ENCODE measurements at regions not wholly inside any gene's neighbourhood (a gene's known extent, or its start where the extent isn't known, plus 50 kb on each side); places are given as distances from the start of the nearest gene placed in this dataset.

GRCh38 chr14:98822917-98823316, 449.1 kb downstream of the BCL11B start:
- no peaks in the 10 kb centered on the region for H3K9me3 ChIP-seq (ENCODE audit: low read length)
- H3K4me1 ChIP-seq (ENCODE audit: insufficient read depth, low read length): no peaks in the 10 kb centered on the region
- H3K27me3 ChIP-seq (ENCODE audit: insufficient read depth, low read length): no peaks in the 10 kb centered on the region
- no peaks in the 10 kb centered on the region for H3K36me3 ChIP-seq (ENCODE audit: insufficient read depth, low read length)
- H3K4me3 ChIP-seq (ENCODE audit: low read length): no peak overlapping the region
- H2AFZ ChIP-seq (ENCODE audit: low read depth, low read length): no peak overlapping the region

- Histone ChIP-seq H3K9me3 (ENCODE audit: low read length) (no peaks in the 10 kb centered on the region), H2AFZ (ENCODE audit: low read depth, low read length) (no peak overlapping the region), H3K4me1 (ENCODE audit: insufficient read depth, low read length) (no peaks in the 10 kb centered on the region), H3K27me3 (ENCODE audit: insufficient read depth, low read length) (no peaks in the 10 kb centered on the region), H3K4me3 (ENCODE audit: low read length) (no peak overlapping the region), H3K36me3 (ENCODE audit: insufficient read depth, low read length) (no peaks in the 10 kb centered on the region)
Observed at GRCh38 chr14:98826618-98827017, 445.4 kb downstream of the BCL11B start.

GRCh38 chr14:98834119-98834518, 437.9 kb downstream of the BCL11B start:
- no peak overlapping the region for H3K4me3 ChIP-seq (ENCODE audit: low read length)
- no peaks in the 10 kb centered on the region for H3K4me1 ChIP-seq (ENCODE audit: insufficient read depth, low read length)
- H2AFZ ChIP-seq (ENCODE audit: low read depth, low read length): no peak overlapping the region
- no peaks in the 10 kb centered on the region for H3K27me3 ChIP-seq (ENCODE audit: insufficient read depth, low read length)
- no peaks in the 10 kb centered on the region for H3K9me3 ChIP-seq (ENCODE audit: low read length)
- no peaks in the 10 kb centered on the region for H3K36me3 ChIP-seq (ENCODE audit: insufficient read depth, low read length)

GRCh38 chr14:98835051-98835824, 436.8 kb downstream of the BCL11B start:
- H3K27me3 ChIP-seq (ENCODE audit: insufficient read depth, low read length): no peaks in the 10 kb centered on the region
- no peak overlapping the region for H3K4me3 ChIP-seq (ENCODE audit: low read length)
- no peaks in the 10 kb centered on the region for H3K9me3 ChIP-seq (ENCODE audit: low read length)
- no peaks in the 10 kb centered on the region for H3K4me1 ChIP-seq (ENCODE audit: insufficient read depth, low read length)
- no peaks in the 10 kb centered on the region for H3K36me3 ChIP-seq (ENCODE audit: insufficient read depth, low read length)
- H2AFZ ChIP-seq (ENCODE audit: low read depth, low read length): no peak overlapping the region

GRCh38 chr14:98835825-98836100, 436.2 kb downstream of the BCL11B start:
- no peaks in the 10 kb centered on the region for H3K36me3 ChIP-seq (ENCODE audit: insufficient read depth, low read length)
- no peaks in the 10 kb centered on the region for H3K4me1 ChIP-seq (ENCODE audit: insufficient read depth, low read length)
- H3K4me3 ChIP-seq (ENCODE audit: low read length): no peak overlapping the region
- no peaks in the 10 kb centered on the region for H3K9me3 ChIP-seq (ENCODE audit: low read length)
- H2AFZ ChIP-seq (ENCODE audit: low read depth, low read length): no peak overlapping the region
- H3K27me3 ChIP-seq (ENCODE audit: insufficient read depth, low read length): no peaks in the 10 kb centered on the region

- Histone ChIP-seq H3K4me1 (ENCODE audit: insufficient read depth, low read length) (no peaks in the 10 kb centered on the region), H3K9me3 (ENCODE audit: low read length) (no peaks in the 10 kb centered on the region), H3K4me3 (ENCODE audit: low read length) (no peak overlapping the region), H3K27me3 (ENCODE audit: insufficient read depth, low read length) (no peaks in the 10 kb centered on the region), H2AFZ (ENCODE audit: low read depth, low read length) (no peak overlapping the region), H3K36me3 (ENCODE audit: insufficient read depth, low read length) (no peaks in the 10 kb centered on the region)
Observed at GRCh38 chr14:98840091-98840490, 431.9 kb downstream of the BCL11B start.

GRCh38 chr14:98840511-98840910, 431.5 kb downstream of the BCL11B start:
- no peaks in the 10 kb centered on the region for H3K36me3 ChIP-seq (ENCODE audit: insufficient read depth, low read length)
- H3K9me3 ChIP-seq (ENCODE audit: low read length): no peaks in the 10 kb centered on the region
- no peaks in the 10 kb centered on the region for H3K4me1 ChIP-seq (ENCODE audit: insufficient read depth, low read length)
- H3K4me3 ChIP-seq (ENCODE audit: low read length): no peak overlapping the region
- no peaks in the 10 kb centered on the region for H3K27me3 ChIP-seq (ENCODE audit: insufficient read depth, low read length)
- H2AFZ ChIP-seq (ENCODE audit: low read depth, low read length): no peak overlapping the region

- Histone ChIP-seq H3K36me3 (ENCODE audit: insufficient read depth, low read length) (no peaks in the 10 kb centered on the region), H3K27me3 (ENCODE audit: insufficient read depth, low read length) (no peaks in the 10 kb centered on the region), H3K4me3 (ENCODE audit: low read length) (no peak overlapping the region), H3K4me1 (ENCODE audit: insufficient read depth, low read length) (no peaks in the 10 kb centered on the region), H2AFZ (ENCODE audit: low read depth, low read length) (no peak overlapping the region), H3K9me3 (ENCODE audit: low read length) (no peaks in the 10 kb centered on the region)
Observed at GRCh38 chr14:98844456-98844855, 427.5 kb downstream of the BCL11B start.

- Histone ChIP-seq H3K4me3 (ENCODE audit: low read length) (no peak overlapping the region), H3K4me1 (ENCODE audit: insufficient read depth, low read length) (no peaks in the 10 kb centered on the region), H3K27me3 (ENCODE audit: insufficient read depth, low read length) (no peaks in the 10 kb centered on the region), H3K9me3 (ENCODE audit: low read length) (no peaks in the 10 kb centered on the region), H3K36me3 (ENCODE audit: insufficient read depth, low read length) (no peaks in the 10 kb centered on the region), H2AFZ (ENCODE audit: low read depth, low read length) (no peak overlapping the region)
Observed at GRCh38 chr14:98847521-98848468, 424.2 kb downstream of the BCL11B start.

- Histone ChIP-seq H3K9me3 (ENCODE audit: low read length) (no peaks in the 10 kb centered on the region), H3K27me3 (ENCODE audit: insufficient read depth, low read length) (peaks cover 6% of the 10 kb centered on the region), H3K36me3 (ENCODE audit: insufficient read depth, low read length) (no peaks in the 10 kb centered on the region), H2AFZ (ENCODE audit: low read depth, low read length) (no peak overlapping the region), H3K4me1 (ENCODE audit: insufficient read depth, low read length) (no peaks in the 10 kb centered on the region), H3K4me3 (ENCODE audit: low read length) (no peak overlapping the region)
Observed at GRCh38 chr14:98853063-98853729, 418.8 kb downstream of the BCL11B start.

GRCh38 chr14:98855926-98856715, 415.9 kb downstream of the BCL11B start:
- no peaks in the 10 kb centered on the region for H3K9me3 ChIP-seq (ENCODE audit: low read length)
- no peak overlapping the region for H3K4me3 ChIP-seq (ENCODE audit: low read length)
- no peak overlapping the region for H2AFZ ChIP-seq (ENCODE audit: low read depth, low read length)
- H3K27me3 ChIP-seq (ENCODE audit: insufficient read depth, low read length): peaks cover 6% of the 10 kb centered on the region
- no peaks in the 10 kb centered on the region for H3K36me3 ChIP-seq (ENCODE audit: insufficient read depth, low read length)
- H3K4me1 ChIP-seq (ENCODE audit: insufficient read depth, low read length): no peaks in the 10 kb centered on the region

- H3K4me3 ChIP-seq (ENCODE audit: low read length): no peak overlapping the region
- H3K36me3 ChIP-seq (ENCODE audit: insufficient read depth, low read length): no peaks in the 10 kb centered on the region
- H3K9me3 ChIP-seq (ENCODE audit: low read length): no peaks in the 10 kb centered on the region
- peaks cover 6% of the 10 kb centered on the region for H3K27me3 ChIP-seq (ENCODE audit: insufficient read depth, low read length)
- no peak overlapping the region for H2AFZ ChIP-seq (ENCODE audit: low read depth, low read length)
- no peaks in the 10 kb centered on the region for H3K4me1 ChIP-seq (ENCODE audit: insufficient read depth, low read length)
Observed at GRCh38 chr14:98858158-98858557, 413.8 kb downstream of the BCL11B start.

Data from neuron (in vitro differentiated cells).